SK-N-SH (cell line): ENCODE measurements at regions not wholly inside any gene's neighbourhood (a gene's known extent, or its start where the extent isn't known, plus 50 kb on each side); places are given as distances from the start of the nearest gene placed in this dataset.

Experiments
- CTCF ChIA-PET: fragments of 300-600, 350-600 bp; formaldehyde crosslinking; extraction: SDS; loops from one replicate; lab custom pipeline; 2021; lab: Yijun Ruan, JAX
- POLR2A ChIA-PET: fragments of 350-600 bp; sonication (Branson Sonifier 250); formaldehyde crosslinking; extraction: SDS; loops from one replicate; lab custom pipeline; 2020; ENCODE audit warnings: antibody characterized with exemption, inconsistent platforms; lab: Yijun Ruan, JAX
- DNase-seq: peaks from one replicate; pipeline ENCODE4 v3.0.0; 2012
- H2AFZ ChIP-seq: fragments of 200-600 bp; sonication (generic); 2 replicates; pipeline ENCODE4 v1.8.1; 2016; ENCODE audit warnings: antibody characterized with exemption, mild to moderate bottlenecking, low read depth
- H3F3A ChIP-seq: fragments of 200-600 bp; sonication (generic); replicated peaks from 2 replicates; pipeline ENCODE3; 2016; ENCODE audit warnings: antibody characterized with exemption, mild to moderate bottlenecking; ENCODE audit not compliant: insufficient read depth
- H3K27ac ChIP-seq, 2 experiments: fragments of 200-500 bp in 1 of 2; fragments of 200-600 bp in 1 of 2; sonication (Bioruptor generic) in 1 of 2; sonication (generic), shearing (Covaris generic) in 1 of 2; 2 replicates each; pipeline versions ENCODE4 v1.5.1 to v1.6.1; 2014 to 2016; ENCODE audit warnings: low read depth in 2 of 2, inconsistent platforms in 1 of 2, low read length in 1 of 2, mild to moderate bottlenecking in 1 of 2, mixed read lengths in 1 of 2
- H3K27me3 ChIP-seq: fragments of 200-600 bp; sonication (generic), shearing (Covaris generic); 2 replicates; pipeline ENCODE4 v1.6.1; 2016; ENCODE audit warnings: mixed run types; ENCODE audit not compliant: insufficient read depth
- H3K36me3 ChIP-seq, 2 experiments: fragments of 200-500 bp in 1 of 2; fragments of 200-600 bp in 1 of 2; sonication (Bioruptor generic) in 1 of 2; sonication (generic) in 1 of 2; replicated peaks in 1 of 2; 2 replicates each; pipeline versions ENCODE3 to v1.5.1; 2014 to 2016; ENCODE audit warnings: low read length in 1 of 2, mild to moderate bottlenecking in 1 of 2; ENCODE audit not compliant: insufficient read depth in 2 of 2, control insufficient read depth in 1 of 2
- H3K4me1 ChIP-seq, 2 experiments: fragments of 200-500 bp in 1 of 2; fragments of 200-600 bp in 1 of 2; sonication (Bioruptor generic) in 1 of 2; sonication (generic), shearing (Covaris generic) in 1 of 2; 2 replicates each; pipeline versions ENCODE4 v1.5.1 to v1.6.1; 2014 to 2016; ENCODE audit warnings: low read depth in 1 of 2, low read length in 1 of 2, mixed run types in 1 of 2; ENCODE audit not compliant: insufficient read depth in 2 of 2, control insufficient read depth in 1 of 2
- H3K4me2 ChIP-seq: fragments of 200-600 bp; sonication (generic), shearing (Covaris generic); 2 replicates; pipeline ENCODE4 v1.6.1; 2017; ENCODE audit warnings: mixed run types
- H3K4me3 ChIP-seq, 2 experiments: fragments of 200-500 bp in 1 of 2; fragments of 200-600 bp in 1 of 2; sonication (Bioruptor generic) in 1 of 2; sonication (generic), shearing (Covaris generic) in 1 of 2; 2 replicates each; pipeline versions ENCODE4 v1.5.1 to v1.8.1; 2014 to 2016; ENCODE audit warnings: low read depth in 2 of 2, inconsistent platforms in 1 of 2, low read length in 1 of 2, mild to moderate bottlenecking in 1 of 2, mixed read lengths in 1 of 2, moderate library complexity in 1 of 2
- H3K79me2 ChIP-seq: fragments of 200-600 bp; sonication (generic); 2 replicates; pipeline ENCODE4 v1.8.1; 2017; ENCODE audit warnings: mild to moderate bottlenecking; ENCODE audit not compliant: insufficient read depth
- H3K9ac ChIP-seq: fragments of 200-600 bp; sonication (generic); 2 replicates; pipeline ENCODE4 v1.6.1; 2017; ENCODE audit warnings: mixed run types
- H3K9me2 ChIP-seq: fragments of 200-600 bp; sonication (generic); 2 replicates; pipeline ENCODE4 v1.6.1; 2017; ENCODE audit warnings: mixed run types
- H3K9me3 ChIP-seq: fragments of 200-600 bp; sonication (generic); 2 replicates; pipeline ENCODE4 v1.6.1; 2017; ENCODE audit warnings: mixed run types, mild to moderate bottlenecking, moderate library complexity
- H4K20me1 ChIP-seq: fragments of 200-600 bp; sonication (generic); 2 replicates; pipeline ENCODE4 v1.6.1; 2017; ENCODE audit warnings: mild to moderate bottlenecking, mixed run types; ENCODE audit not compliant: insufficient read depth
- ELF1 ChIP-seq: IDR thresholded peaks from 2 replicates; pipeline ENCODE4 v1.4.0; 2012
- EP300 ChIP-seq, 2 experiments: IDR thresholded peaks; 2 replicates each; pipeline versions ENCODE4 v1.4.0 to v1.6.1; 2012; ENCODE audit warnings: borderline replicate concordance in 1 of 2, low read depth in 1 of 2, low read length in 1 of 2
- IRF3 ChIP-seq: fragments of 150-350 bp; IDR thresholded peaks from 2 replicates; pipeline ENCODE4 v1.6.1; 2016; ENCODE audit warnings: mild to moderate bottlenecking, low read depth, low read length
- JUND ChIP-seq: IDR thresholded peaks from 2 replicates; pipeline ENCODE4 v1.4.0; 2012
- MXI1 ChIP-seq: IDR thresholded peaks from 2 replicates; pipeline ENCODE4 v1.6.1; 2012; ENCODE audit warnings: mild to moderate bottlenecking, low read depth, low read length, improper control_type of control experiment
- NFIC ChIP-seq: IDR thresholded peaks from 2 replicates; pipeline ENCODE4 v1.4.0; 2012; ENCODE audit warnings: borderline replicate concordance
- NRF1 ChIP-seq: IDR thresholded peaks from 2 replicates; pipeline ENCODE4 v1.6.1; 2012; ENCODE audit warnings: low read depth, mild to moderate bottlenecking, low read length
- POLR2AphosphoS5 ChIP-seq: IDR thresholded peaks from 2 replicates; pipeline ENCODE4 v1.6.1; 2012; ENCODE audit warnings: low read depth, low read length
- RAD21 ChIP-seq: IDR thresholded peaks from 2 replicates; pipeline ENCODE4 v1.6.1; 2012; ENCODE audit warnings: mild to moderate bottlenecking, low read length
- RCOR1 ChIP-seq: fragments of 150-350 bp; IDR thresholded peaks from 2 replicates; pipeline ENCODE4 v1.6.1; 2017; ENCODE audit warnings: antibody characterized with exemption, low read length
- RXRA ChIP-seq: IDR thresholded peaks from 2 replicates; pipeline ENCODE4 v1.4.0; 2012; ENCODE audit warnings: low read depth, mild to moderate bottlenecking, borderline replicate concordance
- SMC3 ChIP-seq: IDR thresholded peaks from 2 replicates; pipeline ENCODE4 v1.6.1; 2012; ENCODE audit warnings: low read depth, low read length, improper control_type of control experiment
- TAF1 ChIP-seq: IDR thresholded peaks from 2 replicates; pipeline ENCODE4 v1.6.1; 2012; ENCODE audit warnings: low read depth, mild to moderate bottlenecking, low read length, moderate library complexity, borderline replicate concordance
- TEAD4 ChIP-seq: IDR thresholded peaks from 2 replicates; pipeline ENCODE4 v1.4.0; 2012; ENCODE audit warnings: mild to moderate bottlenecking, borderline replicate concordance; ENCODE audit not compliant: insufficient read depth
- USF1 ChIP-seq: IDR thresholded peaks from 2 replicates; pipeline ENCODE4 v1.4.0; 2012; ENCODE audit warnings: low read depth, borderline replicate concordance
- WGBS: methylation state at CpG from one replicate; pipeline ENCODE4 v1.1.6; 2017; ENCODE audit warnings: low lambda C conversion rate; 5-methylcytosine and 5-hydroxymethylcytosine counted together
- TF ChIP-seq, protein P1 (sequence below): fragments of 200-600 bp; sonication (generic); IDR thresholded peaks from 2 replicates; pipeline ENCODE4 v1.6.1; 2017; ENCODE audit warnings: antibody characterized with exemption, mild to moderate bottlenecking, moderate library complexity
- TF ChIP-seq, protein P2 (sequence below): fragments of 150-350 bp; IDR thresholded peaks from 2 replicates; pipeline ENCODE4 v1.6.1; 2017; ENCODE audit warnings: antibody characterized with exemption, low read length, low read depth, borderline replicate concordance

DNA sequence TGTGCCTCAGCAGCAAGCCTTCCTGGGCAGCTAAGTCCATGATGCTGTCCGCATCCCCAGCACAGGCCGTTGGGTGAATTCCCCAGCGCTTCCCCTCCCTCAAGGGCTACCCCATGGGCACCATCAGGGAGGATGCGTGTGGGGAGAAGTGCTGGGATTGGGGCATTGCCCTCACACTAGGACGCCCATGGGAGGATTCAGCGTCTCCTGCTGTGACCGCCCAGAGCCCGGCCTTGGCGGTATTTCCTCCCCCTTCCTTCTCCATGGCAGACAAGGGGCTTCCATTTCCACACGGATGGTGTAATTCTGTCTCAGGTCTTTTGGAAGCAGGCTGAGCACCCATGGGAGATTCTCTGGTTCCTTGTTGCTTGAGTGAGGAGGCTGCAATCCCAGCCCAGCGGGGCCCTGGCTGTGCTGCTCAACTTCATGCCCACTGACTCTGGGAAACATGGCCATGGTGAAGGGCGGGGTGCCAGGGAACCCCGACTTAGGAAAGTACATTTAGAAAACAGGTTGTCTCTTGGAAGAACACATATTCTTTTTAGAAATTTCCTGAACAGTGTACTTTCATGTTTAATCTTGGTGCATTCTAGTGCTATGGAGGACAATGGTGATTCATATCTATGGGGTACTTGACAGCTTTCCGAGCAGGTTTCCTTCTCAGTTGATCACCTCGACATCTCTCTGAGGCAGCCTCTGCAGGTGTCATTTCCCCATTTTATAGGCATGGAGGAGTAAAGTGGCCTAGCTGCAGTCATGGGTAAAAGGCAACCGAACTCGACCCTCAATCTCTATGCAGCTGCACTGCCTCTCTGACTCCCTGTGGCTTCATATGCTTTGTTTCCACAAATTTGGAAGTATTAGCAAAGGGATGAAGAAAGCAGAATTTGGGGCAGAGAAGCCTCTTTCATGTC lies 178.2 kb upstream of the CST7 start:
- H3K9ac ChIP-seq = no peak overlapping the region
- peaks cover 15 to 16% of the 10 kb centered on the region in 2 experiments; a peak in 1 of 4 replicates for H3K4me1 ChIP-seq
- H3F3A ChIP-seq = peaks cover 22% of the 10 kb centered on the region
- H3K36me3 ChIP-seq = no peaks in the 10 kb centered on the region
- no peaks in the 10 kb centered on the region for H3K79me2 ChIP-seq
- no peaks in the 10 kb centered on the region for H3K9me2 ChIP-seq
- no peak overlapping the region for H3K4me3 ChIP-seq
- H3K27ac ChIP-seq = no peak overlapping the region
- H3K27me3 ChIP-seq = no peaks in the 10 kb centered on the region
- no peaks in the 10 kb centered on the region for H4K20me1 ChIP-seq
- 78% methylated on average over 17 of the region's 17 CpGs for WGBS
- TF ChIP-seq MXI1 (no peak), JUND (no peak), SMC3 (no peak), USF1 (no peak), TAF1 (no peak), RXRA (no peak), RCOR1 (no peak), NFIC (no peak), NRF1 (no peak), TEAD4 (no peak), RAD21 (no peak), EP300 (IDR thresholded peaks at IDR 0.05; ENCODE audit: borderline replicate concordance in 1 of 2, low read depth in 1 of 2, low read length in 1 of 2) (no peak), POLR2AphosphoS5 (no peak), ELF1 (no peak), IRF3 (no peak)
- TF ChIP-seq, protein P1, sequence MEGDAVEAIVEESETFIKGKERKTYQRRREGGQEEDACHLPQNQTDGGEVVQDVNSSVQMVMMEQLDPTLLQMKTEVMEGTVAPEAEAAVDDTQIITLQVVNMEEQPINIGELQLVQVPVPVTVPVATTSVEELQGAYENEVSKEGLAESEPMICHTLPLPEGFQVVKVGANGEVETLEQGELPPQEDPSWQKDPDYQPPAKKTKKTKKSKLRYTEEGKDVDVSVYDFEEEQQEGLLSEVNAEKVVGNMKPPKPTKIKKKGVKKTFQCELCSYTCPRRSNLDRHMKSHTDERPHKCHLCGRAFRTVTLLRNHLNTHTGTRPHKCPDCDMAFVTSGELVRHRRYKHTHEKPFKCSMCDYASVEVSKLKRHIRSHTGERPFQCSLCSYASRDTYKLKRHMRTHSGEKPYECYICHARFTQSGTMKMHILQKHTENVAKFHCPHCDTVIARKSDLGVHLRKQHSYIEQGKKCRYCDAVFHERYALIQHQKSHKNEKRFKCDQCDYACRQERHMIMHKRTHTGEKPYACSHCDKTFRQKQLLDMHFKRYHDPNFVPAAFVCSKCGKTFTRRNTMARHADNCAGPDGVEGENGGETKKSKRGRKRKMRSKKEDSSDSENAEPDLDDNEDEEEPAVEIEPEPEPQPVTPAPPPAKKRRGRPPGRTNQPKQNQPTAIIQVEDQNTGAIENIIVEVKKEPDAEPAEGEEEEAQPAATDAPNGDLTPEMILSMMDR = no peak
- TF ChIP-seq, protein P2, sequence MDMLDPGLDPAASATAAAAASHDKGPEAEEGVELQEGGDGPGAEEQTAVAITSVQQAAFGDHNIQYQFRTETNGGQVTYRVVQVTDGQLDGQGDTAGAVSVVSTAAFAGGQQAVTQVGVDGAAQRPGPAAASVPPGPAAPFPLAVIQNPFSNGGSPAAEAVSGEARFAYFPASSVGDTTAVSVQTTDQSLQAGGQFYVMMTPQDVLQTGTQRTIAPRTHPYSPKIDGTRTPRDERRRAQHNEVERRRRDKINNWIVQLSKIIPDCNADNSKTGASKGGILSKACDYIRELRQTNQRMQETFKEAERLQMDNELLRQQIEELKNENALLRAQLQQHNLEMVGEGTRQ = no peak
- TF ChIP-seq, all 33 proteins: peak for 0
- CTCF ChIA-PET = interaction anchor here (1.0 kb wide), 1 partner anchor 10 kb away, joined by 3 read pairs; no protein-coding TSS in a partner anchor
- POLR2A ChIA-PET = no interaction called here
- peaks cover 6% of the 10 kb centered on the region; the same call in 1 of the 2 replicates for H3K9me3 ChIP-seq
- H2AFZ ChIP-seq = no peak overlapping the region
- H3K4me2 ChIP-seq = no peak overlapping the region
- no peak for DNase-seq
